Bronchial epithelial cell (primary cell): ENCODE measurements at regions not wholly inside any gene's neighbourhood (a gene's known extent, or its start where the extent isn't known, plus 50 kb on each side); places are given as distances from the start of the nearest gene placed in this dataset.

ENCODE experiments used
- DNase-seq: peaks from one replicate; pipeline ENCODE4 v3.0.0-alpha.2; 2010; ENCODE audit warnings: low read depth
- FAIRE-seq: peaks from 2 replicates; lab custom pipeline; 2011; peaks lifted over from hg19 to GRCh38; lab: Jason Lieb, UNC
- H3K27me3 ChIP-seq: 2 replicates; pipeline ENCODE4 v1.5.1; 2011; ENCODE audit warnings: low read length; ENCODE audit not compliant: control insufficient read depth, insufficient read depth
- H3K36me3 ChIP-seq: 2 replicates; pipeline ENCODE4 v1.5.1; 2011; ENCODE audit warnings: low read length; ENCODE audit not compliant: control insufficient read depth, insufficient read depth
- H3K4me3 ChIP-seq: 2 replicates; pipeline ENCODE4 v1.5.1; 2011; ENCODE audit warnings: mild to moderate bottlenecking, low read depth, low read length, control low read depth
- CTCF ChIP-seq: IDR thresholded peaks from 2 replicates; pipeline ENCODE4 v1.5.1; 2011; ENCODE audit warnings: mild to moderate bottlenecking, moderate library complexity, low read length, control low read depth, inconsistent platforms; ENCODE audit not compliant: insufficient read depth, severe bottlenecking

DNA sequence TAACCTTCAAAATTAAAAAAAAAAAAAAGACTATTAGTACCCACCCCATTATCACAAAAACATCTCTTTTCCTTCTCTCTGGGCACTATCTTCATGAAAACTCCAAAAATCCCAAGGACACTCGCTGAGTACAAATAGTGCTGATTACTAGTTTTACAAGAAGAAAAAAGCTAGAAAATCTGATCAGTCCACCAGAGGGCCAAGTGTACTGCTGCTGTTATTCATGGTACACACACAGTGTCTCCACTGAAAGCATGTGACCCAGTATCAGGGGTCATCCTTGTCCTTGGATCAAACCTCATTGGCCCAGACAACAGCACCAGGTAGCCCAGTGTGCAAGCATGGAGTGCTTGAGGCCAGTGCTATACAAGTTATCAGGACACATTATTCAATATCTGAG lies 382.7 kb upstream of the KLHL29 start:
- FAIRE-seq, result peak; percentile 13
- no peak for DNase-seq
- no peak for TF ChIP-seq CTCF
- Histone ChIP-seq H3K4me3 (no peak overlapping the region), H3K27me3 (no peaks in the 10 kb centered on the region), H3K36me3 (no peaks in the 10 kb centered on the region)

DNA sequence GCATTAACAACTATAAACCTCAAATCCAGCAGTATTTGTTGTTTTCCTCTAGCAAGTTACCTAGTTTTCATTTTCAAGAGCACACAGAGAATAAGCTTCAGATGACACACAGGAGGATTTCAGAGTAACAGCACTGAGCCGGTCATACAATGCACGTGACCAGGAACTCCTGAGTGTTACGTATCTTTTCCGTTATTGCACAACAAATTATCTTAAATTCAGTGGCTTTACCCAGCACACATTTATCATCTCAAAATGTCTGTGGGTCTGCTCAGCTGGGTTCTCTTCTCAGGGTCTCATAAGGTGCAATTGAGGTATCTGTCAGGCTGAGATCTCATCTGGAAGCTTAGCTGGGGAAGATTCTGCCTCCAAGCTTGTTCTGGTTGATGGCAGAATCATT lies 379.5 kb upstream of the KLHL29 start:
- FAIRE-seq, result no peak
- Histone ChIP-seq H3K4me3 (no peak overlapping the region), H3K27me3 (no peaks in the 10 kb centered on the region), H3K36me3 (no peaks in the 10 kb centered on the region)
- no peak for DNase-seq
- TF ChIP-seq CTCF, result no peak

DNA sequence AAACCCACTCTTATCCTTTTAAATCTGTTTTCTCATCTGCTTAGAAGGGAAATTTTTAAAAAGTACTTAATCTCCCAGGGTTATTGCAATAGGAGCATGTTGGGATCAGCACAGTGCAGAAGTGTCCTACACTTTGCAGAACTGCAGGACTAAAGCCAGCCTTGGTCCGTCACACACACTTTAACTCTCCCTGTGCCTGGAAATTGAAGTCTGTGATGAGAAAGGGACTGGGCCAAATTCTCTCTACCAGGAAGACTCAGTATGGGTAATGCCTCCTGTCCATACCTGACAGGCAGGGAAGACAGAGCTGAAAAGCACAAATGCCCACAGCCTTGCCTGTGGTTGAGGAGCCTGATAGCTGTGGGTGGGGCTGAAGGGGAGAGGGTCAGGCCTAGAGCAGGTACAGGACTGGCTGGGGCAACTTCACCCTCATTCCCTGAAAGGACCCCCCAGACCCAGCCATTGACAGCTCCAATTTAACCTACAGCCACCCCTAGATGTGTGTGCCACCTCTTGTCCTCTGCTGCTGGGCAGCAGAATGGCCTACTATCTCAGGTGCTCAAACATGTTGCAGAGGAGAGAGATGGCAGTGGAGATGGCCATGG lies 377.2 kb upstream of the KLHL29 start:
- no peak for TF ChIP-seq CTCF
- H3K36me3 ChIP-seq, result no peaks in the 10 kb centered on the region

GRCh38 chr2:23008440-23008839 lies 376.5 kb upstream of the KLHL29 start:
- no peaks in the 10 kb centered on the region for H3K36me3 ChIP-seq
- no peak overlapping the region for H3K4me3 ChIP-seq
- FAIRE-seq, result peak; percentile 13
- TF ChIP-seq CTCF, result no peak
- no peak for DNase-seq
- no peaks in the 10 kb centered on the region for H3K27me3 ChIP-seq

More for the DNA sequence above, 377.2 kb upstream of the KLHL29 start:
- H3K27me3 ChIP-seq, result no peaks in the 10 kb centered on the region
- no peak for DNase-seq
- H3K4me3 ChIP-seq, result no peak overlapping the region
- FAIRE-seq, result no peak

- Histone ChIP-seq H3K27me3 (no peaks in the 10 kb centered on the region), H3K36me3 (no peaks in the 10 kb centered on the region), H3K4me3 (no peak overlapping the region)
- DNase-seq (no peak), FAIRE-seq (no peak)
- TF ChIP-seq CTCF, result no peak
These were observed 376.0 kb upstream of the KLHL29 start for GRCh38 chr2:23008951-23009350.

DNA sequence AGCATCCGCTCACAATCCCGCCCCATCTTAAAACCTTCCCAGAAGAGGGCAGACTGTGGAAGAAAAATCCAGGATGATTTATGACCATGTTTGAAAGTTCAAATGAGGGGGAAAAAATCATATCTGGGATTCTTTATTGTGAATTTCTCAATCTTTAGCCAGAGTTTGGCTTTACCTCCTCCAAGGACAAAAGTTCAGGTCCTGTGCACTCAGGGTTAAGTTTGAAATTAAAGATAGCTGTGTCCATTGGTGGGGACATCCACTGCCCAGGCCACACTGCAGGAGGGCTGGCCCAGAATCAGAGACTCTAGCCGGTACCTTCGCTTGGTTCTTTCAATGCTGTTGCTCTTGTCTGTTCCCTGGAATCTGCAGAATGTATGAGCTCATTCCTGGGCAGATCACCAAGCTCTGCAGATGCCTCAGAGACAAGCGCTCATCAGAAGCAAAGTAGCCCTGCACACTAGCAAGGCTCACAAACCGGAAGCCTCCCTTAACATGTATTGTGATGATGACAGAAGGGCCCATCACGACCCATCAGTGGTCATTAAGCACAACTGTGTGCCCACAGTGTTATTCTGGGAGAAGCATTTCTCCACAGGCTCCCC lies 375.3 kb upstream of the KLHL29 start:
- TF ChIP-seq CTCF, result no peak
- Histone ChIP-seq H3K4me3 (no peak overlapping the region), H3K27me3 (no peaks in the 10 kb centered on the region), H3K36me3 (no peaks in the 10 kb centered on the region)
- DNase-seq (no peak), FAIRE-seq (no peak)
